Retinal pigment epithelial cell (primary cell): ENCODE measurements at regions not wholly inside any gene's neighbourhood (a gene's known extent, or its start where the extent isn't known, plus 50 kb on each side); places are given as distances from the start of the nearest gene placed in this dataset.

Source experiments
- DNase-seq: peaks from one replicate; pipeline ENCODE4 v3.0.0-alpha.2; 2010; ENCODE audit warnings: low read depth
- H3K4me3 ChIP-seq: 2 replicates; pipeline ENCODE4 v1.5.1; 2011; ENCODE audit warnings: mild to moderate bottlenecking, low read length, control low read depth, moderate library complexity
- TF ChIP-seq, protein P1 (sequence below): conservative IDR thresholded peaks from 2 replicates; pipeline ENCODE4 v1.5.1; 2011; ENCODE audit warnings: low read depth, low read length, control low read depth, inconsistent platforms

DNA sequence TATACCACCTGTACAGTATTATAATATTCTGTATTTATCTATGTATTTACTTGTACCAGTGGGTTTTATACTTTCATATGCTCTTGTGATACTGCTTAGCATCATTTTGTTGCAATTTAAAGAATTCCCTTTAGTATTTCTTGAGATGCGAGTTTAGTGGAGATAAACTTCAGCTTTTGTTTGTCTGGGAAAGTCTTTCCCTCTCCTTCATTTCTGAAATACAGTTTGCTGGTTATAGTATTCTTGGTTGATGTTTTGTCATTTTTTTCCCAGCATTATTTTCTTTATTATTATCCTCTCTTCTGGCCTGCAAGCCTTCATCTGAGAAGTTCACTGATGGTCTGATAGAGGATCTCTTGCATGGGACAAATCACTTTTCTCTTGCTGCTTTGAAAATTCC, 136.6 kb upstream of the MCHR2 start:
- TF ChIP-seq, protein P1, sequence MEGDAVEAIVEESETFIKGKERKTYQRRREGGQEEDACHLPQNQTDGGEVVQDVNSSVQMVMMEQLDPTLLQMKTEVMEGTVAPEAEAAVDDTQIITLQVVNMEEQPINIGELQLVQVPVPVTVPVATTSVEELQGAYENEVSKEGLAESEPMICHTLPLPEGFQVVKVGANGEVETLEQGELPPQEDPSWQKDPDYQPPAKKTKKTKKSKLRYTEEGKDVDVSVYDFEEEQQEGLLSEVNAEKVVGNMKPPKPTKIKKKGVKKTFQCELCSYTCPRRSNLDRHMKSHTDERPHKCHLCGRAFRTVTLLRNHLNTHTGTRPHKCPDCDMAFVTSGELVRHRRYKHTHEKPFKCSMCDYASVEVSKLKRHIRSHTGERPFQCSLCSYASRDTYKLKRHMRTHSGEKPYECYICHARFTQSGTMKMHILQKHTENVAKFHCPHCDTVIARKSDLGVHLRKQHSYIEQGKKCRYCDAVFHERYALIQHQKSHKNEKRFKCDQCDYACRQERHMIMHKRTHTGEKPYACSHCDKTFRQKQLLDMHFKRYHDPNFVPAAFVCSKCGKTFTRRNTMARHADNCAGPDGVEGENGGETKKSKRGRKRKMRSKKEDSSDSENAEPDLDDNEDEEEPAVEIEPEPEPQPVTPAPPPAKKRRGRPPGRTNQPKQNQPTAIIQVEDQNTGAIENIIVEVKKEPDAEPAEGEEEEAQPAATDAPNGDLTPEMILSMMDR, result no peak
- no peak overlapping the region for H3K4me3 ChIP-seq

DNA sequence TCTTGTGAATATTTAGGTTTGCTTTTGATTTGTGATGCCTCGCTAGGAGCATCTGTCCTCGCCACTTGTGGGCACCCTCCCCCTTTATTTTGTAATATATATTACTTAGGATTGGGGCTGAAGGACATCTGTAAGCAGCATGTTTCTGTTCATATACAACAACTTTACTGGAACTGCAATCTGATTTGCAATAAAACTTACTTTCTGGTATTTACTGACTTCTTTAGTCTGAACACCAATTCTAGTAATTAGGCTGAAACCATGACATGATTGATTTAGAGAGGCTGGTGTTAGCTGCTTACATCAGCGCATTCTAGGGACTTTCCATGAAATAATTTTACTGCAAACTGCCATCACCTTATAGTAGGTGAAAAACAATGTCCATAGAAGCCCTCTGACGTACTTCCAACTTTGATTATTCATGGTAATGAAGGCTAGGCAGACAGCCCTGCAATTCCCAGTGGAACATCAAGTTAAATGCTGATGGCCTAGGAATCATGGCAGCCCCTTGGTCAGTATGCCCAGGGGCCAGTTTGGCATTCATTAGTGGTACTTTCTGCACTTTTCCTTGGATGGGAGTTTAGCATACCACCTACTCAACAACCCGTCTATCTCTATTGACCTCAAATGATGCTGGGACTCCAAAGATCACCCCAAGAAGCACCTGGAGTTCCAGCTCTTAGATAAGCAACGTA, 132.9 kb upstream of the MCHR2 start:
- DNase-seq, result no peak
- TF ChIP-seq, protein P1, result no peak
- H3K4me3 ChIP-seq, result no peak overlapping the region

More for the DNA sequence above, 136.6 kb upstream of the MCHR2 start:
- no peak for DNase-seq

DNA sequence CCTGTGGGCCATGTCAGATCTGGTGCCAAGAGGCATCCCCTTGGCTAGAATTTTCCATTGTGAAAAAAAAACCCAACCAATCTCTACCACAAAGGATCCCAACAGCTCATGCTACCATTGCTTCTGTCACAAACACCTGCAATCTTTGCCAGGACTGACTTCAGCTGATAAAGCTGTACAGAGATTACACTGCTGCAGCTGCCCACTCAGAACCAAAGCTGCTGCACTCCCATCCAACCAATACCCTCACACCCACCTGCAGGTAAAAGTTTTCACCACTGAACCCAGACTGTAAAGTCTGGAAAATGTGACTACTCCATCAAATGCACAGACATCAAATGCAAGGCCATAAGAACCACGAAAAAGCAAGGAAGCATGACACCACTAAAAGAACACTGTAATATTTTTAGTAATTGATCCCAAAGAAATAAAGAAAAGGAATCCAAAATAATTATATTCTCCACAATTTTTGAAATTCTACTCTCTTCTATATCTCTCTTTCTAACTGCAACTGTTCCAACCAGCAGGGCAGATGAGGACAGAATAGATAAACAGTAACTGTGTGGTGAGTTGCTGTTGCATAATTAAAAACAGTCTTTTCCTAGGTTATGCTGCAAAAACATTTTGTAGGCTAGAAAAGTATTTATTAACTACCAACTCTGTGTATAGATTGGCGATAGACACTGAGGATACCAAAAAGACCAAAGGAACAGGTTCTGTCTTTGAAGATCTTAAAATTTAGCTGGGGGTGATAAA, 128.0 kb upstream of the MCHR2 start:
- H3K4me3 ChIP-seq, result no peak overlapping the region
- TF ChIP-seq, protein P1, result no peak
- DNase-seq, result no peak

DNA sequence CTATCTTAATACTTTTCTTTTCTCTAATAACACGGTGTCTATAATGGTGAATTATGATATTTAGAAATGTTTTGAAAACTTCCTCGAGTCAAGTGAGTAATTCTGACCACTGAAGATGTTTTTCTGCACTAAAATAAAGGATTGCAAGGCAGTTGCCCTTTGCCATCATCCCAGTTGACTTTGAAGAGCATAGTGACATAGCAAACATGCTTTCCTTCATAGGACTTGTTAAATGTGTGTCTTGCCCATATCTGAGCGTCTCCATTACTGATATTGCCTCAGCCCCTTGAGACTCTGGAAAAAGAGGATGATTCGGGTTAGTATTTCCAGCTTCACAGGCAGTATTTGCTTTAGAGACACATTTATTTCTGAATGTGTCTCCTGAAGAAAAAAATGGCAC, 125.2 kb upstream of the MCHR2 start:
- H3K4me3 ChIP-seq, result no peak overlapping the region
- DNase-seq, result no peak
- TF ChIP-seq, protein P1, result no peak

DNA sequence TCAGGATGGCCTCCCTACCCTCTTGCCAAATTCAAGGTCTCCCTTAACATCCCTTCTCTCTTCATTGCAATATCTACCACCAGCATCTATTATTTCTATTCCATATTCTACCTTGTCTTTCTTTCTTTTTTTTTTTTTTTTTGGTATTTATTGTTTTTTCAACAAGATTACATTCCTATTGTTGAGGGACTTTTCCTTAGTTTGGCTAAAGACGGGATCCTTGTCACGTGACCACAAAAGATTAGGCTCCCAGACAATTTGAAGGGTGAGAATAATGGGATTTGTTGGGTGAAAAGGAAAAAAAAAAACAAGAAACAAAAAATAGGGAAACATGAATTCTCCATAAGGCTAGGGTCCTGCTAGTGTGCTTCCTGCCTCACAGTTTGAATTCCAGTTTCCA, 124.3 kb upstream of the MCHR2 start:
- TF ChIP-seq, protein P1, result no peak
- H3K4me3 ChIP-seq, result no peak overlapping the region
- no peak for DNase-seq

DNA sequence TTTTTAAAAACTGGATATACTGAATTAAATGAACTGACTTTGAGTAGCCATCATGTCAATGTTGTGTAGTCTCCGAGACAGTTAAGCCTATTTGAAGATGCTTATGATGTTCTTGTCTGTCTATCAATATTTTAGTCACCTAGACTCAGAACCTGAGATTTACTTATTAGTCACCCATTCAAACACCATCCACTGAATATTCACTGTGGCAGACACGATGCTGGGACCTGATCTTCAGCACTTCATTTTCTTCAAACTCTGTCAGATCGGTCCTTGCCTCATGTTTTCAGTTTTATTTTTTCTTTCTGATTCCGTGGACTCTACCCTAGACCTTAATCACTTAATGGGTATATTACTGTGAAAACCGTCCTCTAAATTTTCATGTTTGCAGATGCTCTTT, 123.7 kb upstream of the MCHR2 start:
- H3K4me3 ChIP-seq, result no peak overlapping the region
- TF ChIP-seq, protein P1, result no peak
- no peak for DNase-seq
